OCI-LY7 (cell line): ENCODE measurements at regions not wholly inside any gene's neighbourhood (a gene's known extent, or its start where the extent isn't known, plus 50 kb on each side); places are given as distances from the start of the nearest gene placed in this dataset.

Experiments
- BruUV-seq: library from RNA; stranded (reverse); fragments of 400-500 nt; replicated peaks from 2 replicates; lab custom pipeline; 2021; lab: Mats Ljungman, UMichigan
- CTCF ChIA-PET: fragments of 300-600 bp; sonication (Branson Sonifier 250); formaldehyde crosslinking; loops from one replicate; lab custom pipeline; 2022; ENCODE audit warnings: antibody characterized with exemption; ENCODE audit not compliant: unreplicated experiment; lab: Charles Lee
- POLR2A ChIA-PET: fragments of 300-600 bp; sonication (Branson Sonifier 250); formaldehyde crosslinking; loops from one replicate; lab custom pipeline; 2022; ENCODE audit warnings: antibody characterized with exemption; lab: Charles Lee
- DNase-seq: peaks from one replicate; pipeline ENCODE4 v3.0.0-alpha.2; 2015; ENCODE audit warnings: low spot score
- H2AFZ ChIP-seq: fragments of 200-600 bp; sonication (generic), shearing (Covaris generic); 2 replicates; pipeline ENCODE4 v1.6.1; 2014; ENCODE audit warnings: mild to moderate bottlenecking, antibody characterized with exemption, low read length, moderate library complexity
- H3K27ac ChIP-seq: fragments of 200-600 bp; sonication (generic); 2 replicates; pipeline ENCODE4 v1.5.1; 2014; ENCODE audit warnings: mixed run types, low read depth, mild to moderate bottlenecking, moderate library complexity, low read length, inconsistent platforms; ENCODE audit not compliant: poor library complexity, severe bottlenecking
- H3K36me3 ChIP-seq: fragments of 200-600 bp; sonication (generic); 2 replicates; pipeline ENCODE4 v1.6.1; 2014; ENCODE audit warnings: mild to moderate bottlenecking, antibody characterized with exemption, low read length, moderate library complexity, mixed read lengths; ENCODE audit not compliant: insufficient read depth
- H3K4me1 ChIP-seq: fragments of 200-600 bp; sonication (generic); 2 replicates; pipeline ENCODE4 v1.5.1; 2014; ENCODE audit warnings: mild to moderate bottlenecking, low read length; ENCODE audit not compliant: insufficient read depth, poor library complexity, severe bottlenecking
- H3K4me2 ChIP-seq: fragments of 200-600 bp; sonication (generic); 2 replicates; pipeline ENCODE4 v1.6.1; 2014; ENCODE audit warnings: mild to moderate bottlenecking, low read length
- H3K4me3 ChIP-seq: fragments of 200-600 bp; sonication (generic); 2 replicates; pipeline ENCODE4 v1.5.1; 2014; ENCODE audit warnings: mild to moderate bottlenecking, low read depth, low read length; ENCODE audit not compliant: poor library complexity, severe bottlenecking
- H3K79me2 ChIP-seq: fragments of 200-600 bp; sonication (generic); 2 replicates; pipeline ENCODE4 v1.6.1; 2016; ENCODE audit warnings: low read depth, mild to moderate bottlenecking, low read length, moderate library complexity, mixed read lengths; ENCODE audit not compliant: insufficient read depth
- H3K9me2 ChIP-seq: fragments of 200-600 bp; sonication (generic); 2 replicates; pipeline ENCODE4 v1.6.1; 2016; ENCODE audit warnings: mild to moderate bottlenecking, low read length, mixed read lengths; ENCODE audit not compliant: insufficient read depth
- H3K9me3 ChIP-seq: fragments of 200-600 bp; sonication (generic); 2 replicates; pipeline ENCODE4 v1.6.1; 2014; ENCODE audit warnings: mild to moderate bottlenecking, mixed run types, low read length, mixed read lengths
- H4K20me1 ChIP-seq: fragments of 200-600 bp; sonication (generic); 2 replicates; pipeline ENCODE4 v1.6.1; 2014; ENCODE audit warnings: mild to moderate bottlenecking, antibody characterized with exemption, low read length, moderate library complexity, mixed read lengths; ENCODE audit not compliant: insufficient read depth
- CTCF ChIP-seq: fragments of 200-600 bp; sonication (generic); conservative IDR thresholded peaks from 2 replicates; pipeline ENCODE4 v1.5.1; 2014; ENCODE audit warnings: mild to moderate bottlenecking, antibody characterized with exemption, low read length, moderate library complexity, mixed read lengths
- EZH2phosphoT487 ChIP-seq: fragments of 200-600 bp; sonication (generic); IDR thresholded peaks from 2 replicates; pipeline ENCODE4 v1.6.1; 2018; ENCODE audit warnings: low read depth, borderline replicate concordance, mild to moderate bottlenecking, mixed run types, antibody characterized with exemption, low read length, moderate library complexity, mixed read lengths
- intact Hi-C: fragments of 100-400 bp; cut with micrococcal nuclease; formaldehyde crosslinking; loops from one replicate; pipeline ENCODE4 v1.10.0; 2022; ENCODE audit not compliant: unreplicated experiment

- Histone ChIP-seq H2AFZ (no peak overlapping the region), H3K4me2 (no peak overlapping the region), H3K36me3 (no peaks in the 10 kb centered on the region), H4K20me1 (no peaks in the 10 kb centered on the region), H3K27ac (no peak overlapping the region), H3K79me2 (no peaks in the 10 kb centered on the region), H3K9me2 (no peaks in the 10 kb centered on the region), H3K4me1 (no peaks in the 10 kb centered on the region), H3K9me3 (no peaks in the 10 kb centered on the region), H3K4me3 (no peak overlapping the region)
- BruUV-seq, result no TSS peak
- ChIA-PET POLR2A (no interaction called here), CTCF (no interaction called here)
- no peak for DNase-seq
- intact Hi-C loops, result no loop called here
- TF ChIP-seq CTCF, result no peak
- TF ChIP-seq EZH2phosphoT487, result no peak
These were observed 901.1 kb upstream of the POT1 start for GRCh38 chr7:125830743-125831142.

GRCh38 chr7:125828153-125828700 is 898.6 kb upstream of the POT1 start:
- TF ChIP-seq CTCF (no peak), EZH2phosphoT487 (no peak)
- Histone ChIP-seq H3K9me3 (no peaks in the 10 kb centered on the region), H3K4me3 (no peak overlapping the region), H3K4me1 (no peaks in the 10 kb centered on the region), H4K20me1 (no peaks in the 10 kb centered on the region), H3K27ac (no peak overlapping the region), H3K36me3 (no peaks in the 10 kb centered on the region), H3K4me2 (no peak overlapping the region), H2AFZ (no peak overlapping the region), H3K9me2 (no peaks in the 10 kb centered on the region), H3K79me2 (no peaks in the 10 kb centered on the region)
- no TSS peak for BruUV-seq
- DNase-seq, result no peak
- CTCF ChIA-PET, result no interaction called here
- POLR2A ChIA-PET, result interaction anchor here (0.6 kb wide), 1 partner anchor 1686 kb away, joined by 3 read pairs; no protein-coding TSS in a partner anchor
- intact Hi-C loops, result no loop called here

GRCh38 chr7:125823538-125823937 is 893.9 kb upstream of the POT1 start:
- no peaks in the 10 kb centered on the region for H3K79me2 ChIP-seq
- no peak for DNase-seq
- BruUV-seq, result no TSS peak
- no peaks in the 10 kb centered on the region for H3K9me2 ChIP-seq
- H4K20me1 ChIP-seq, result no peaks in the 10 kb centered on the region
- H3K27ac ChIP-seq, result no peak overlapping the region
- TF ChIP-seq CTCF (no peak), EZH2phosphoT487 (no peak)
- POLR2A ChIA-PET, result no interaction called here
- no peak overlapping the region for H3K4me2 ChIP-seq
- CTCF ChIA-PET, result no interaction called here
- H2AFZ ChIP-seq, result no peak overlapping the region
- no peaks in the 10 kb centered on the region for H3K36me3 ChIP-seq
- intact Hi-C loops, result no loop called here
- no peaks in the 10 kb centered on the region for H3K9me3 ChIP-seq
- no peaks in the 10 kb centered on the region for H3K4me1 ChIP-seq
- no peak overlapping the region for H3K4me3 ChIP-seq
